Endothelial cell of umbilical vein (primary cell): ENCODE measurements at regions not wholly inside any gene's neighbourhood (a gene's known extent, or its start where the extent isn't known, plus 50 kb on each side); places are given as distances from the start of the nearest gene placed in this dataset.

Source experiments
- BruUV-seq: library from RNA; stranded (reverse); fragments of 400-500 nt; replicated peaks from 2 replicates; lab custom pipeline; 2021; lab: Mats Ljungman, UMichigan
- CTCF ChIA-PET: fragments of 300-600, 350-600 bp; sonication (Branson Sonifier 250); formaldehyde crosslinking; loops from one replicate; lab custom pipeline; 2021; ENCODE audit warnings: antibody characterized with exemption, inconsistent platforms; lab: Charles Lee
- POLR2A ChIA-PET: fragments of 300-600, 350-600 bp; sonication (Branson Sonifier 250); formaldehyde crosslinking; loops from one replicate; lab custom pipeline; 2021; ENCODE audit warnings: antibody characterized with exemption, inconsistent platforms; lab: Charles Lee
- DNase-seq: peaks from one replicate; pipeline ENCODE4 v3.0.0-alpha.2; 2011; ENCODE audit warnings: low read depth, low spot score
- FAIRE-seq: peaks from 2 replicates; lab custom pipeline; 2011; peaks lifted over from hg19 to GRCh38; lab: Jason Lieb, UNC
- H2AFZ ChIP-seq: 2 replicates; pipeline ENCODE4 v1.6.0; 2012; ENCODE audit warnings: low read depth, low read length, control low read depth, inconsistent platforms
- H3K27ac ChIP-seq: 2 replicates; pipeline ENCODE4 v1.5.1; 2011; ENCODE audit warnings: low read depth, mild to moderate bottlenecking, control low read depth, low read length, moderate library complexity; ENCODE audit not compliant: insufficient read depth
- H3K27me3 ChIP-seq, 2 experiments: 2 replicates each; pipeline versions ENCODE4 v1.6.0 to v1.6.1; 2011; ENCODE audit warnings: low read length in 2 of 2, mixed read lengths in 1 of 2; ENCODE audit not compliant: control insufficient read depth in 2 of 2, insufficient read depth in 2 of 2
- H3K36me3 ChIP-seq, 2 experiments: 2 replicates in 1 of 2; 3 replicates in 1 of 2; pipeline ENCODE4 v1.5.1; 2011; ENCODE audit warnings: low read length in 2 of 2, mild to moderate bottlenecking in 1 of 2, moderate library complexity in 1 of 2; ENCODE audit not compliant: control insufficient read depth in 2 of 2, insufficient read depth in 2 of 2; ENCODE audit errors: extremely low read depth in 1 of 2
- H3K4me1 ChIP-seq: 3 replicates; pipeline ENCODE4 v1.5.1; 2011; ENCODE audit warnings: mild to moderate bottlenecking, low read length; ENCODE audit not compliant: control insufficient read depth, insufficient read depth; ENCODE audit errors: extremely low read depth
- H3K4me2 ChIP-seq: 2 replicates; pipeline ENCODE4 v1.6.1; 2011; ENCODE audit warnings: low read length, control low read depth, mixed read lengths; ENCODE audit not compliant: insufficient read depth
- H3K4me3 ChIP-seq, 3 experiments: fragments of 200-600 bp in 1 of 3; sonication (generic), shearing (Covaris generic) in 1 of 3; replicated peaks in 1 of 3; 2 replicates each; pipeline ENCODE4 v1.5.1; 2011 to 2016; ENCODE audit warnings: control low read depth in 3 of 3, low read length in 3 of 3, mild to moderate bottlenecking in 2 of 3, inconsistent platforms in 1 of 3, low read depth in 1 of 3, moderate library complexity in 1 of 3; ENCODE audit not compliant: insufficient read depth in 1 of 3
- H3K79me2 ChIP-seq: 2 replicates; pipeline ENCODE4 v1.6.0; 2012; ENCODE audit warnings: low read length, inconsistent platforms; ENCODE audit not compliant: control insufficient read depth, insufficient read depth
- H3K9ac ChIP-seq: replicated peaks from 2 replicates; pipeline ENCODE3; 2011; ENCODE audit warnings: low read length, control low read depth; ENCODE audit not compliant: insufficient read depth; ENCODE audit errors: extremely low read depth
- H3K9me1 ChIP-seq: replicated peaks from 3 replicates; pipeline ENCODE4 v1.6.0; 2011; ENCODE audit warnings: mild to moderate bottlenecking, low read length; ENCODE audit not compliant: control insufficient read depth, insufficient read depth; ENCODE audit errors: extremely low read depth
- H3K9me3 ChIP-seq: replicated peaks from 2 replicates; pipeline ENCODE4 v1.5.1; 2012; ENCODE audit warnings: low read length, inconsistent platforms; ENCODE audit not compliant: control insufficient read depth, insufficient read depth
- H4K20me1 ChIP-seq: replicated peaks from 2 replicates; pipeline ENCODE3; 2011; ENCODE audit warnings: mild to moderate bottlenecking, low read length; ENCODE audit not compliant: control insufficient read depth, insufficient read depth; ENCODE audit errors: extremely low read depth
- GATA2 ChIP-seq: IDR thresholded peaks from 2 replicates; pipeline ENCODE4 v1.7.0; 2011; ENCODE audit warnings: low read depth, mild to moderate bottlenecking, moderate library complexity, mixed read lengths, low read length; ENCODE audit not compliant: insufficient read length, insufficient read depth
- JUN ChIP-seq: IDR thresholded peaks from 2 replicates; pipeline ENCODE4 v1.6.1; 2011; ENCODE audit warnings: borderline replicate concordance, low read depth; ENCODE audit not compliant: insufficient read length, insufficient read depth
- MYC ChIP-seq: IDR thresholded peaks from one replicate; pipeline ENCODE4 v1.6.1; 2011; ENCODE audit warnings: mild to moderate bottlenecking, low read depth, low read length
- dilution Hi-C: fragments of 300-500 bp; cut with MboI; formaldehyde crosslinking; loops from one replicate; pipeline ENCODE4 v1.15.0; 2019; ENCODE audit warnings: low sequenced_read_pairs; ENCODE audit not compliant: extremely low pct_ligation_motif_present
- intact Hi-C: fragments of 100-400 bp; cut with micrococcal nuclease; formaldehyde crosslinking; loops from one replicate; pipeline ENCODE4 v1.10.0; 2022

- dilution Hi-C loops: no loop called here
- Histone ChIP-seq H3K27ac (no peak overlapping the region), H3K27me3 (no peaks in the 10 kb centered on the region), H3K9me3 (no peaks in the 10 kb centered on the region), H3K9me1 (no peaks in the 10 kb centered on the region), H3K9ac (no peak overlapping the region), H4K20me1 (no peaks in the 10 kb centered on the region), H2AFZ (no peak overlapping the region), H3K4me3 (no peak overlapping the region), H3K4me1 (no peaks in the 10 kb centered on the region), H3K36me3 (no peaks in the 10 kb centered on the region), H3K4me2 (no peak overlapping the region), H3K79me2 (no peaks in the 10 kb centered on the region)
- intact Hi-C loops: no loop called here
- FAIRE-seq (no peak), DNase-seq (no peak)
- TF ChIP-seq MYC: no peak
- CTCF ChIA-PET: no interaction called here
- POLR2A ChIA-PET: no interaction called here
- no TSS peak for BruUV-seq
These were observed 168.1 kb upstream of the MBNL1 start for GRCh38 chr3:152100491-152101132.

GRCh38 chr3:152102410-152102809 is 166.3 kb upstream of the MBNL1 start:
- no TSS peak for BruUV-seq
- H3K27me3 ChIP-seq: no peaks in the 10 kb centered on the region
- H3K4me1 ChIP-seq: no peaks in the 10 kb centered on the region
- H3K27ac ChIP-seq: no peak overlapping the region
- H3K4me3 ChIP-seq: no peak overlapping the region
- no peak overlapping the region for H3K9ac ChIP-seq
- H4K20me1 ChIP-seq: no peaks in the 10 kb centered on the region
- H3K36me3 ChIP-seq: no peaks in the 10 kb centered on the region
- no peak overlapping the region for H2AFZ ChIP-seq
- DNase-seq: no peak
- CTCF ChIA-PET: no interaction called here
- FAIRE-seq: no peak
- H3K4me2 ChIP-seq: no peak overlapping the region
- H3K9me3 ChIP-seq: no peaks in the 10 kb centered on the region
- POLR2A ChIA-PET: no interaction called here
- H3K79me2 ChIP-seq: no peaks in the 10 kb centered on the region
- dilution Hi-C loops (no loop called here), intact Hi-C loops (no loop called here)
- H3K9me1 ChIP-seq: no peaks in the 10 kb centered on the region
- TF ChIP-seq JUN: no peak
- no peak for TF ChIP-seq GATA2
- TF ChIP-seq MYC: no peak
